A204.1 (cell line): ENCODE measurements at regions not wholly inside any gene's neighbourhood (a gene's known extent, or its start where the extent isn't known, plus 50 kb on each side); places are given as distances from the start of the nearest gene placed in this dataset.
"Not testable (repeated sequence)": the region's sequence is repeated elsewhere in the genome, so short reads cannot be mapped to it uniquely, and the experiment has no call there.

Experiments
- FAIRE-seq: peaks from 2 replicates; lab custom pipeline; 2012; peaks lifted over from hg19 to GRCh38; lab: Jason Lieb, UNC

- FAIRE-seq, result no peak
Measured at GRCh38 chr2:8593243-8593642, 88.6 kb upstream of the ID2 start.

- no peak for FAIRE-seq
Measured at GRCh38 chr2:8594731-8595427, 87.0 kb upstream of the ID2 start.

- no peak for FAIRE-seq
Measured at GRCh38 chr2:8595428-8595805, 86.4 kb upstream of the ID2 start.

- no peak for FAIRE-seq
Measured at GRCh38 chr2:8595811-8596600, 85.8 kb upstream of the ID2 start.

- no peak for FAIRE-seq
Measured at GRCh38 chr2:8597094-8597493, 84.8 kb upstream of the ID2 start.

- FAIRE-seq, result no peak
Measured at GRCh38 chr2:8597559-8598225, 84.2 kb upstream of the ID2 start.

- FAIRE-seq, result no peak
Measured at GRCh38 chr2:8598295-8599165, 83.3 kb upstream of the ID2 start.

GRCh38 chr2:8599421-8600242 is 82.2 kb upstream of the ID2 start:
- no peak for FAIRE-seq

GRCh38 chr2:8600456-8600855 is 81.4 kb upstream of the ID2 start:
- FAIRE-seq, result no peak

- no peak for FAIRE-seq
Measured at GRCh38 chr2:8602809-8603208, 79.0 kb upstream of the ID2 start.

GRCh38 chr2:8603356-8603755 is 78.5 kb upstream of the ID2 start:
- FAIRE-seq, result not testable (repeated sequence)

GRCh38 chr2:8604262-8604661 is 77.6 kb upstream of the ID2 start:
- FAIRE-seq, result no peak

- FAIRE-seq, result no peak
Measured at GRCh38 chr2:8605351-8606065, 76.3 kb upstream of the ID2 start.

- FAIRE-seq, result no peak
Measured at GRCh38 chr2:8606226-8606625, 75.6 kb upstream of the ID2 start.

GRCh38 chr2:8606649-8607550 is 75.0 kb upstream of the ID2 start:
- FAIRE-seq, result no peak

GRCh38 chr2:8607606-8608005 is 74.2 kb upstream of the ID2 start:
- no peak for FAIRE-seq

GRCh38 chr2:8608411-8608954 is 73.4 kb upstream of the ID2 start:
- FAIRE-seq, result no peak

- FAIRE-seq, result no peak
Measured at GRCh38 chr2:8609357-8609811, 72.5 kb upstream of the ID2 start.

GRCh38 chr2:8610775-8611174 is 71.1 kb upstream of the ID2 start:
- not testable (repeated sequence) for FAIRE-seq
